NCI-H82 treated with DMSO at 0.1 percent for 48 hours (cell line): ENCODE measurements at regions not wholly inside any gene's neighbourhood (a gene's known extent, or its start where the extent isn't known, plus 50 kb on each side); places are given as distances from the start of the nearest gene placed in this dataset.

Experiments used
- DNase-seq: peaks from one replicate; lab custom pipeline; 2025; ENCODE audit not compliant: unreplicated experiment; lab: John Stamatoyannopoulos, UW

DNA sequence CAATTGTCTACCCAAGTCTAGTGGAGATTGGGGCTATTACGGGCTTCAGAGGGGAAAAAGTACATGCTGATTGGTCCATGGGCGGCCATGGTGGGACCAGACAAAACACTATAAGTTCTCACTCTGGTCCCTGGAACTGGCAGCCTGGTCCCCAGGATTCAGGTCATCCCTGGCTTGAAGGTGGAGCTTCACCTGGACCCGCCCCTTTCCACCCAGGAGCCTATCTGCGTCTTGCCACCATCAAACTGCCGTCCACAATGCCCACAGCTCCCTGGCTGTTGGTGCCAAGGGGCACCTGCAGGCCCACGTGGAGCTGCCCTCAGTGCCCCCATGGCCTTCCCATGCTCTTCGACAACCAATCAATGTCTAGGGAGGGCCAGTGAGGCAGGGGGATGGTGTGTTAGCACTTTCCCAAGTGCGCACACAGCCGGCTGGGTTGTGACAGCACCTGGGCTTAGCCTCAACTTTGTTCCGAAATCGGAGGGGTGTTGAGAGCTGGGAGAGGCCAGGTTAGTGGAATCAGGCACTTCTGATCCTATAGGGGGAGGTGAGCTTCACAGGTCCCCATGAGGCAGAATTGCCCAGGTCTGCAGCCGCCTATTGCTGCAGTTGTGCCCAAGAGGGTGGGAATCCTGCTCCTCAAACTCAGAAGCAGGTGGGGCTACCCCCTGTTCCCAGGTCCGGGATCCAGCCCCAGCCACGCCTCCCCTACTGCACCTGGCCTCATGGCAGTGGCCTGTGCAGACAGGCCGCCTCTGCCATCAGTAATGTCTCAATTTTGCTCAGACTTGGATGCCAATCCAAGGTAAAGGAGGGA, 1369.4 kb upstream of the PRMT6 start:
- no peak for DNase-seq

- DNase-seq, result no peak
Observed at GRCh38 chr1:105700723-105701122, 1355.8 kb upstream of the PRMT6 start.

DNA sequence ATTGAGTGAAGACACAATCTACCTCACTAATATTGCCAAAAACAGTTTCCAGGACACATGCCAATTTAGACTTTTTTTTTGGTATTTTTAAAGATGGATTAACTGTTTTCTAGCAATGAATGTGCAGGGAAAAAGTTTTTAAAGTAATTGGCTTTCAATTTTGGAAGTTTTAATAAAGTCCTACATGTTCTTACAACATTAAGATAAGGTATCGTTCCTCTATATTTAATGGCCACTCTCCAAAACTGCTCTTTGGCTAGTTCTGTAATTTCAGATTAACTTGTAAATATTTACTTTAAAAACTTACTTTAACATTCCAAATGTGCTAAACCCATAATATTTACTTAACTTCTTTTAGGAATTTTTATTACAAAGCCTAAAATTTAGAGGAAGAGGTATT, 1332.2 kb upstream of the PRMT6 start:
- DNase-seq, result no peak

GRCh38 chr1:105730701-105731100, 1325.8 kb upstream of the PRMT6 start:
- DNase-seq, result no peak

GRCh38 chr1:105736349-105736748, 1320.1 kb upstream of the PRMT6 start:
- DNase-seq, result no peak

GRCh38 chr1:105779727-105780126, 1276.7 kb upstream of the PRMT6 start:
- no peak for DNase-seq

- no peak for DNase-seq
Observed at GRCh38 chr1:105785021-105785420, 1271.5 kb upstream of the PRMT6 start.

DNA sequence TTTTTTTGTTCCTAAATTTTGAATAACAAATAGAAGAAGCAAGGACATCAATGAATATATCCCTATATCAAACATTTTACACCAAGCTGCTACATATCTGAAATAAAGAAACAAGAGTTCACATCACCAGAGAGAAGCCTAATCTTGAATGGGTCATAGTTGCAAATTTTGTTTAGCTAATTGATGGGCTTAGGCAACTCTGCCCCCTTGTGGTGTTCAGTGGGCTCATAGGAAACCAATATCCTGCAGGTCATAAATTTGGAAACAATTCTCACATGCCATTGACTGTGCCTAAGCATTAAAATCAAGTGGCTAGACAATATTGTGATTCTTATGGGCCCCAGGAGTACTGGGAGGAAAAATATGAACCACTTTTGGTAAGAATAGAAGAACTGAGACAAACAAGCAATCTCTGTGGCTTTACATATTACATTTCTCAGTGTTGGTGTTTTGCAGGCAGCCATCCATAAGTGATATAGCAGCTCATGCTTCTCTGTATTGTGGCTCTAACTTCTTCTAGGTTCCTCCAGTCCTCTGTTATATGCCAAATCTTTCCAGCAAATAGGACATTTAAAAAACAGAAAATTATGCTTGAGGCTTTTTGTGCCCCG, 1262.8 kb upstream of the PRMT6 start:
- peak; percentile 3 for DNase-seq

DNA sequence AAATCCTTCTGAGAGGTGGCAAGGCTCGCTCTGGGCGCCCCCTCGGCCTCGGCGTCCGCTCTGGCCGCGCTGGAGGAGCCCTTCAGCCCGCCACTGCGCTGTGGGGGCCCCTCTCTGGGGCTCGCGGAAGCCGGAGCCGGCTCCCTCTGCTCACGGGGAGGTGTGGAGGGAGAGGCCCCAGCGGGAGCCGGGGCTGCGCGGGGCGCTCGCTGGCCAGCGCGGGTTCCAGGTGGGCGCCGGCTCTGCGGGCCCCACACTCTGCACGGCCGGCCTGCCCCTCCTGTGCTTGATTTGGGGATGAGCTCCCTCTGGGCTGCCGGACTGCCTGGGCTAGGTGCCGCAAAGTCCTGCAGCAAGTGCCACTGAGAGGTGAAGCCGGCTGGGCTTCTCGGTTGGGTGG, 1260.7 kb upstream of the PRMT6 start:
- DNase-seq, result no peak

- no peak for DNase-seq
Observed at GRCh38 chr1:105830571-105831146, 1225.8 kb upstream of the PRMT6 start.

DNA sequence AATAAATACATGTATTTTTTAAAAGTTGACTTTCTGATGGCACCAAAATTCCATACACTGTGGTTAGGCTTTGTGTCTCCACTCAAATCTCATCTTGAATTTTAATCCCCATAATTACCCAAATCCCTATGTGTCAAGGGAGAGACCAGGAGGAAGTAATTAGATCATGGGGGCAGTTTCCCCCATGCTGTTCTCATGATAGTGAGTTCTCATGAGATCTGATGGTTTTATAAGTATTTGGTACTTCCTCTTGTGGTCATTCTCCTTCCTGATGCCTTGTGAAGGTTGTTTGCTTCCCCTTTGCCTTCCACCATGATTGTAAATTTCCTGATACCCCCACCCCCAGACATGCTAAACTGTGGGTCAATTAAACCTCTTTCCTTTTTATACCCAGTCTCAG, 1218.4 kb upstream of the PRMT6 start:
- peak; percentile 7 for DNase-seq

GRCh38 chr1:105865546-105865945, 1190.9 kb upstream of the PRMT6 start:
- DNase-seq, result no peak

DNA sequence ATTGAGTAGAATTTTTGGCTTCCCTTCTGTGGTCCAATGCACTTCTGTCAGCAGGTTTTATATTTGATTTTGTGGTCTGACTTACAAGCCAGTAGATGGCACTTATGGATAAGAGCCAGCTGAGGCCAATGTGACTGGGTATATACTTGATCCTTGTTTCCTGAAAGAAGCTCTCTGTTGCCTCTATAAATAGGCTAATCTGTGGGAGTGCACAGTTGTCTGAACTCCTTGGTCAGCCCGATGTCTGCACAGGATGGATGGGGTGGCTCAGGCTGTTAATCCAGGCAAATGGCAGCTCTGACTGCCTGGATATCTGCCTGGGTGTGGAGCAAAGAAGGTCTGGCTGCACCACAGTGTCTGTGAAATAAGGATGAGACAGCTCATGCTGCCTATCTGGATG, 1183.7 kb upstream of the PRMT6 start:
- DNase-seq, result no peak

DNA sequence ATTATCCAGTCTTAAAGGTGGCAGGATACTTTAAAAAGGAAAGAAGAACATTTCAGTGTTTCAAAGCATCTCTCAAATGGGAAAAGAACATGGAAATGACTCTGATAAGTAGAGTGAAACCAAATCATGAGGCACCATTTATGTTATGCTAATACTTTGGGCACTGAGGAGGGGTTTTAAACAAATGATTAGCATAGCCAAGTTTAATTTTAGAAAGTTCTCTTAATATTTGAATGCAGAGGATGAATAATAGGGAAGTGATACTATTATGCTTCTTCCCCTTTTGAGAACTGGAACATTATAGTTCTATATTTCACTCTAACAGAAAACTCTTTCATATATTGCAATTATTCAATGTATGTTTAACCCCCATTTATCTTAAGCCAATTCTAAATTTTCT, 1181.9 kb upstream of the PRMT6 start:
- no peak for DNase-seq

DNA sequence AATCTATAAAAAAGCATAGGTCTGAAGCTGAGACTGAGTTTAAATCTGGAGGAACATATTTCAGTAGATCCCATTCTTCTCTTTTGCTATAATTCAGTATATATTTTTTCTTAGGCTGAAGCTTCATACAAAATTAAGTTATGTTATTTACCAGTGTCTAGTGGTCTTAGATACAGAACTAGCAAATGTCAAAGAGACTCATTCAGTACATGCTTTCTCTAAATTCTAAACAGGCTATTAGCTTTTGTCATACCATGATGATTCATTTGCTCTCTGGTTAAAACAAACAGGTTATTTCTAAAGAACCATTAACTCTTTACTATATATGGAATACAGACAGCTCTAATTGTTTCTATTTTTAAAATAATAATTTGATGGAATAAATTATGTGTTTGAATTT, 1170.2 kb upstream of the PRMT6 start:
- no peak for DNase-seq

DNA sequence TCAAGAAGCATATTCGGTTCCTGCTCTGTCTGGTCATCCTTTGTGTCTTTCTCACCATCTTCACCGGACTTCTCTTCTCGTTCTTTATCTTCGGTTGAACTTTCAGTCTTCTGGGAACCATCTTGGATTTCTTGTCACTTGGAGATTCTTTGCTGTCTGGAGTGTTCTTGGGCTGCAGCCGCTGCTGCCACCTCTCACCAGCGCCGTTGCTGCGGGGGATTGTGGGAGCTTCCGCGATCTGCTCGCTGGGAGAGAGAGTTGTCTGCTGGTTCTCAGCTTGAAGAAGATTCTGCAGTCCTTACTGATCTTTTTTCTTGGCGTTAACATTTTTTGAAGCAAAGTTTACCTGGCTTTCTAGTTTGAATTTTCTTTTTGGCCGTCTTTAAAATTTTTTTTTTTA, 1165.2 kb upstream of the PRMT6 start:
- DNase-seq, result no peak

- DNase-seq, result no peak
Observed at GRCh38 chr1:105894006-105894405, 1162.5 kb upstream of the PRMT6 start.

- no peak for DNase-seq
Observed at GRCh38 chr1:105909811-105910210, 1146.7 kb upstream of the PRMT6 start.

DNA sequence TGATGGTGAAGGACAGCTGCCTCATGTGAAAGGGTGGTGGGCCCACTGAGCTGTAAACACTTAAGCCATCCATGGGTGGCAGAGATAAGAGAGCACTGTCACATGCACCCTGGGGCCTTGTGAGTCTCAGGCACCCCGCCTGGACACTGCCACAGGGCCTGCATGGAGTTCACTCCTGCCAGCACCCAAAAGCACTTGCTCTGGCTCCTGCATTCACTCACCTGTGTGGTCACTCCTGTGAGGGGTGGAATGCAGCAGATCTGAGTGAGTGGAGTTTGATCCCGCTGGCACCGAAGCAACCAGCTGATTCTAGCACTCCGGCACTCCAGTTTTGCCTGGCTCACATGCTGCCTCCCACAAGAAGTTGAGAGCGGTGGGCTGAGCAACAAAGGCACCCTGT, 1142.1 kb upstream of the PRMT6 start:
- no peak for DNase-seq

DNA sequence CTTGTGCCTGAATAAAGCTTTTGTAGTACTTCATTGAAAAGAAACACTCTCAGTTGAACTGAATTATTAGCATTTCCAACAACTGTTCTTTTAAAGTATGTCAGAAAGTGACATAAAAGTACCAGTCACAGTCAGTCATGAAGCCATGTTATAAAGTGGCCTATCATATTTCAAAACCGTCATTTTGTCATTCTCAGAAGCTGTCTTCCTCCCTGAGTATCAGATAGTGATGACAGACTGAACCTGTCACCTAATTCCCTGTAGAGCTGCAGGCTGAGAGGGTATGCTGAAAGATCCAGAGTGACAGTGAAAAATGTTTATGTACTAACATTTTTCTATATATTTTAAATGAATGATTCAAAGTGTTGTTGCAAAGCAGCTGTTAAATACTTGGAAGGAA, 1121.7 kb upstream of the PRMT6 start:
- DNase-seq, result no peak

DNA sequence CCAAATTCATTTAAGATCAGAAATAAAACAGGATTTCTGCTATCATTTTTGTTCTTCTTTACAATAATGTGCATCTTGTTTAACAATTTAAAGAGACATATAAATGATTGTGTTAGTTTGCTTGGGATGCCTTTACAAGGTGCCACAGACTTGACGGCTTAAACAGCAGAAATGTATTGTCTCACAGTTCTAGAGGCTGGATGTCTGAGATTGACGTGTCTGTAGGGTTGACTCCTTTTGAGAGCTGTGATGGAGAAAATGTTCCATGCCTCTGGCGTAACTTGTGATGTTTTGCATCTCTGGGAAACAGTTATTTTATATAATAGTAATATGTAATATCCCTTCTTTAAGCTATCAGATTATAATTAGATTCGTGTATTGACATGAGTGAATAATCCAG, 1091.6 kb upstream of the PRMT6 start:
- no peak for DNase-seq

DNA sequence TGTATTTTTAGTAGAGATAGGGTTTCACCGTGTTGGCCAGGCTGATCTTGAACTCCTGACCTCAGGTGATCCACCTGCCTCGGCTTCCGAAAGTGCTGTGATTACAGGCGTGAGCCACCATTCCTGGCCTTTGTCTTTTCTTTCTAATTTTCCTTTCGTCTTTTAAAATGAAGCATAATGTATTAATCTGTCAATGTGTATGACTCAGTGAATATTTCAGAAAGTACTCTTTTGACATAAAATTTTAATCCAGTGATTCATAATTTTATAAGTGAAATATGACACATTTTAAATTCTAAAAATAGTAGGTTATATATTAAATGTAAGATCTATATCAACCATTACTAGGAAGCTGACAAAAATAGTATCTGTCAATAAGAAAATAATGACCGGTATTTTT, 1059.0 kb upstream of the PRMT6 start:
- DNase-seq, result no peak
